ENCODE measurements at regions not wholly inside any gene's neighbourhood (a gene's known extent, or its start where the extent isn't known, plus 50 kb on each side); places are given as distances from the start of the nearest gene placed in this dataset.

- Histone ChIP-seq H3K9ac (no peak overlapping the region), H3K4me1 (ENCODE audit: low read depth, poor library complexity, severe bottlenecking) (no peaks in the 10 kb centered on the region), H4K20me1 (ENCODE audit: insufficient read depth) (no peaks in the 10 kb centered on the region), H3K79me2 (ENCODE audit: insufficient read depth, low read depth) (no peaks in the 10 kb centered on the region), H2AFZ (ENCODE audit: low read depth) (no peak overlapping the region), H3K4me3 (IDR thresholded peaks at IDR 0.05; ENCODE audit: insufficient read depth, low read depth, low read length) (no peak overlapping the region), H3K27me3 (ENCODE audit: insufficient read depth, low read depth) (no peaks in the 10 kb centered on the region), H3K36me3 (ENCODE audit: insufficient read depth) (no peaks in the 10 kb centered on the region), H3K27ac (no peak overlapping the region), H3K4me2 (no peak overlapping the region)
- no peak for TF ChIP-seq CTCF (conservative IDR thresholded peaks at IDR 0.05; ENCODE audit: low read depth, low read length)
These were observed 137.7 kb upstream of the HDDC2 start for GRCh38 chr6:125439512-125439911.

- no peak overlapping the region for H3K9ac ChIP-seq
- no peaks in the 10 kb centered on the region for H3K79me2 ChIP-seq (ENCODE audit: insufficient read depth, low read depth)
- TF ChIP-seq CTCF (conservative IDR thresholded peaks at IDR 0.05; ENCODE audit: low read depth, low read length): no peak
- H2AFZ ChIP-seq (ENCODE audit: low read depth): no peak overlapping the region
- no peak overlapping the region for H3K27ac ChIP-seq
- no peaks in the 10 kb centered on the region for H3K27me3 ChIP-seq (ENCODE audit: insufficient read depth, low read depth)
- H4K20me1 ChIP-seq (ENCODE audit: insufficient read depth): no peaks in the 10 kb centered on the region
- H3K4me1 ChIP-seq (ENCODE audit: low read depth, poor library complexity, severe bottlenecking): no peaks in the 10 kb centered on the region
- H3K4me2 ChIP-seq: no peak overlapping the region
- no peak overlapping the region for H3K4me3 ChIP-seq (IDR thresholded peaks at IDR 0.05; ENCODE audit: insufficient read depth, low read depth, low read length)
- H3K36me3 ChIP-seq (ENCODE audit: insufficient read depth): no peaks in the 10 kb centered on the region
These were observed 142.5 kb upstream of the HDDC2 start for GRCh38 chr6:125444006-125444923.

- TF ChIP-seq CTCF (conservative IDR thresholded peaks at IDR 0.05; ENCODE audit: low read depth, low read length): no peak
These were observed 143.3 kb upstream of the HDDC2 start for GRCh38 chr6:125445054-125445453.

GRCh38 chr6:125446011-125446410 lies 144.2 kb upstream of the HDDC2 start:
- H4K20me1 ChIP-seq (ENCODE audit: insufficient read depth): no peaks in the 10 kb centered on the region
- no peak overlapping the region for H3K27ac ChIP-seq
- no peaks in the 10 kb centered on the region for H3K27me3 ChIP-seq (ENCODE audit: insufficient read depth, low read depth)
- H3K4me1 ChIP-seq (ENCODE audit: low read depth, poor library complexity, severe bottlenecking): no peaks in the 10 kb centered on the region
- no peak for TF ChIP-seq CTCF (conservative IDR thresholded peaks at IDR 0.05; ENCODE audit: low read depth, low read length)
- H3K9ac ChIP-seq: no peak overlapping the region
- no peak overlapping the region for H2AFZ ChIP-seq (ENCODE audit: low read depth)
- no peak overlapping the region for H3K4me2 ChIP-seq
- no peaks in the 10 kb centered on the region for H3K36me3 ChIP-seq (ENCODE audit: insufficient read depth)
- H3K4me3 ChIP-seq (IDR thresholded peaks at IDR 0.05; ENCODE audit: insufficient read depth, low read depth, low read length): no peak overlapping the region
- H3K79me2 ChIP-seq (ENCODE audit: insufficient read depth, low read depth): no peaks in the 10 kb centered on the region

More at GRCh38 chr6:125445054-125445453, 143.3 kb upstream of the HDDC2 start:
- H4K20me1 ChIP-seq (ENCODE audit: insufficient read depth): no peaks in the 10 kb centered on the region
- H3K36me3 ChIP-seq (ENCODE audit: insufficient read depth): no peaks in the 10 kb centered on the region
- H3K4me3 ChIP-seq (IDR thresholded peaks at IDR 0.05; ENCODE audit: insufficient read depth, low read depth, low read length): no peak overlapping the region
- no peak overlapping the region for H3K4me2 ChIP-seq
- H3K27ac ChIP-seq: no peak overlapping the region
- H3K27me3 ChIP-seq (ENCODE audit: insufficient read depth, low read depth): no peaks in the 10 kb centered on the region
- no peak overlapping the region for H2AFZ ChIP-seq (ENCODE audit: low read depth)
- H3K9ac ChIP-seq: no peak overlapping the region
- no peaks in the 10 kb centered on the region for H3K79me2 ChIP-seq (ENCODE audit: insufficient read depth, low read depth)
- no peaks in the 10 kb centered on the region for H3K4me1 ChIP-seq (ENCODE audit: low read depth, poor library complexity, severe bottlenecking)

Data from KMS-11 (cell line).